G401 (cell line): ENCODE measurements at regions not wholly inside any gene's neighbourhood (a gene's known extent, or its start where the extent isn't known, plus 50 kb on each side); places are given as distances from the start of the nearest gene placed in this dataset.

ENCODE experiments used
- DNase-seq: peaks from one replicate; pipeline ENCODE4 v3.0.0-alpha.2; 2015; ENCODE audit warnings: low spot score
- in situ Hi-C: cut with HindIII; loops from 2 replicates; pipeline ENCODE4 v1.10.0; 2016; ENCODE audit warnings: low sequenced_read_pairs, mixed read lengths

DNA sequence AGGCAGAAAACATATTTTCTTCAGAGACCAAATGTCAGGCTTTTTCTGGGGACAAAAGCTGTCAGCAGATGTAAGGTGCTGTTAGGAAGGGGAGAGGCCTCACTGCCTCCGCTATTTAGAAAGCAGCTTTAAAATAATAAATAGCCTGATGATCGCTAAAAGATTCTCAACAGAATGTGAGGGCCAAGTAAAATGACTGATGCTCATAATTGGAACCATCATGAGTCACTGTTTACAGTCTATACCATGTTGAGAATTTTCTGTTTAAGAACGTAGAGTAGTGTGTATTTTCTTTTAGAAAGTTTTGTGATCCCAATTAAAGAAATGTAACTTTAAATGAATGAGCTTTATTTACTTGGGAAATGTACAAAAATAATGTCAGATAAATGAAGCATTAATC, 220.0 kb downstream of the CLIC5 start:
- in situ Hi-C loops = no loop called here
- no peak for DNase-seq

DNA sequence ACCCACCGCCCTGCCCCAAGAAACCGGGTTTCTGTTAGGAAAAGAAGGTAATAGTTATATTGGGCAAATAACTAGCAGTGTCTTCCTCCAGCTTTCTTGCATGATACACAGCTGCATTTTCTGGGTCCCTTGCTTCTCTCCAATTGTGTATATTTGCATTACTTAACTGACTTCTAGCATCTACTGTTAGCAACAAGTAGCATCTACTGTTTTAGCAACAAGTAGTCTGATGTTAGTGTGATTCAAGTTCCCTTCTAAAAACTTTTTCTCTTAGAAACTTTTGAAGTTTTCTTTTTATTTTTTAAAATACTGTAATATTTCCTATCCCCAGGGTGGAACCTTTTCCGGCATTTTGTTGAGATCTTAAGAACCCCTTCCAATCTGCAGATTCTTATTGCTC, 221.2 kb downstream of the CLIC5 start:
- in situ Hi-C loops = no loop called here

DNA sequence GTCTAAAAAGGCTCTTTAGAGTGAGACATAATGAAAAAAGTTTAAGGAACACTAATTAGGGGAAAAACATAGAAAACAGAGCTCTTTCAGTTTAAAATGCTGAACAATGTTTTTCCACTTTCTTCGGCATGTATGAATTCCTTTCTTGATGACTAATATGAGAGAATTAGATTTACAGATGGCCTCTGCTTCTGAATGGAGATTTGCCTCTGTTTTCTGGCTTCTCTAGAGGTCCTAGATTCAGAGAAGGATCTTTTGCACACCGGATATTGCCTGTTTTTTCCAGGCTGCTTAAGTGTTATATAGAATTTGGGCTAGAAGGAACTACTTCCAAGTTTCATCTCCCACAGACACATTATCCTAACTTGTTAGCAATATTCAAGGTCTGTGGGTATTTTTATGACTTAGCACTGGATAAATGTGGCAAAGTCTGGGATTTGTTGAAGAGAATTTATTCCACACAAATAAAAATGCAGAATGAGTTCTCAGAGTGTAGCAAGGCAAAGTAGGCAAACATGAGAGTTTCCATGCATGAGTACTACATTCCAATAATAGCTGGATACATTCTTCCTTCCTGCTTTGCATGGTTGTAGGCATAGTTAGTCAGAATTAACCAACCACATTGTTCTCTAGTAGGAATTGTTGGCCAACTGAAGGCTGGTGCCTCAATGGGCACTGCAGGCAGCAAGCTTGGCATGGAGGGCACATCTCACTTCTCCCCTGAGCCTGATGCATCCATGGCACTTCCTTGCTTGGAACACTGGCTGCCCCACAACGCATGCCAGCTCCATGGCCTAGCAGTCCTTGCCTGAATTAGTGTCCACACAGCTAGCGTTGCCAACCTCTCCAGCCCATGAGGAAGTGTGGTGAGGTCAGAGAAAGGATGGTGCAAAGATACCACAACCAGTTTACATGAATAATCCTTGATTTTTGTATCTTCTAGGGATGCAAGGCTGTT, 224.2 kb downstream of the CLIC5 start:
- no peak for DNase-seq
- in situ Hi-C loops = no loop called here

More for the DNA sequence above, 221.2 kb downstream of the CLIC5 start:
- DNase-seq = no peak

DNA sequence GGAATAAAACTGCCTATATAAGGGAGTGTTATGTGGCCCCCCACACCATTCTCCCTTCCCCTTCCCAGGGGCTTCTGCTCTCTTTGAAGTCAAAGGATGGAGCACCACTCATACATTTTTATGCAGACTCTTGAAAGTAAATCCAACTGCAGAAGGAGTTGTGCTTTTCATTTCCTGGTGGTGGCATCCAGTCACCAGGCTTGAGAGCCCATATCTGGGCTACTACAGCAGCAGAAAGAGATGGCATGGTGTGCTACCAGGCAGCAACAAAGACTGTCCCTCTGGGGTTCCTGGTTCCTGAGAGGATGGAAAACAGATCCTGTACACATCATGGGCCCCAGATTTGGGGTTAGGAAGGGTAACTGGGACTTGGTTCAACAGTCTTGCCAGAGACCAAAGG, 226.4 kb downstream of the CLIC5 start:
- DNase-seq = no peak
- in situ Hi-C loops = no loop called here

DNA sequence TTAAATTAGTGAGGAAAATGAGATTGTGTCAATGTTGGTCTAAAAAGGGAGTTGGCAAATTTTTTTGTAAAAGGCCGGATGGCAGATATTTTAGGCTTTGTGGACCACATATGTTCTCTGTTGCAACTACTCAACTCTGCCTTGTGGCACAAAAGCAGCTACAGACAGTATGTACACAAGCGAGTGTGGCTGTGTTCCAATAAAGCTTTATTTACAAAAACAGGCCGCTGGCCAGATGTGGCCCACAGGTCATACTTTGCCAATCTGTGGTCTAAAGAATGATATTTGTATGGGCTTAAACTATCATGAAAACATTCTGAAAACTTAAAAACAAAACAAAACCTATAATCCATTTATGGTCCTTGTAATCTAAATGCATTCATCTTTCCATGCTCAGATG, 228.3 kb downstream of the CLIC5 start:
- in situ Hi-C loops = no loop called here
- no peak for DNase-seq

DNA sequence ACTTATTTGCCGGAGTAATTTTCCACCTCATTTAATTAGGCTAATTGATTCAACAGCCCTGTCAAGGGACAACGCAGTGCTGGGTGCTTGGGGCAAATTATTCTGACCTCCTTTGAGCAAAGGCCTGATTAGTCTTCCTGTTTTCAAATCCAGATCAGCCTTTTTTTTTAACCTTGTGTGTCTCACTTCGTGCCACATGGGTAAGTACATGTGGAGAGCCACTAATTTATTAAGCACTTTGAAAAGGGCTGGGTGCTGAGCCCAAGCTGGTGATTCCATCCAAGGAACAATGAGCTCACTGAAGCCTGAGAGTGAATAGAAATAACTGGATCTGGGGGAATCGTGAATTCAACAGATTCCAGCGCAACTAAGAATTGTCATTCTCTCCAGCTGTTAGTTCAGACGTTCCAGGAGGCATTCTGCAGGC, 229.3 kb downstream of the CLIC5 start:
- DNase-seq = peak; percentile 11
- in situ Hi-C loops = no loop called here

DNA sequence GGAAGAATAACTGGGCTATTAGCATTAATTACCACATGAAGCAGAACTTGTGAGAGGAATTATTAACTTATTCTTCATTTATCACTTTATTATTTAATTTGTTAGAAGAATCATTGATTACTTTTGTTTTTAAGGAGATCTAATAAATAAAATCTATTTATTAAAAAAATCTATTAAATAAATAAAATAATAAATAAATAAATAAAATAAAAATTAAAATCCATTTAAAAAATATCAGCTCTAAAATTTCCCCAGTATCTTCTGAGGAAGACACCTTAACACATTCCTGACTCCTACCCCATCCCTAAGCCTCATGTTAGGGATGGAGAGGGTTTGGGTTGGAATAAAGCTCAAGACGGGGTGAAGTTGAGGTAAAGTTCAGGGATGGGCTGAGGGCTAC, 231.4 kb downstream of the CLIC5 start:
- in situ Hi-C loops = no loop called here
- DNase-seq = no peak

DNA sequence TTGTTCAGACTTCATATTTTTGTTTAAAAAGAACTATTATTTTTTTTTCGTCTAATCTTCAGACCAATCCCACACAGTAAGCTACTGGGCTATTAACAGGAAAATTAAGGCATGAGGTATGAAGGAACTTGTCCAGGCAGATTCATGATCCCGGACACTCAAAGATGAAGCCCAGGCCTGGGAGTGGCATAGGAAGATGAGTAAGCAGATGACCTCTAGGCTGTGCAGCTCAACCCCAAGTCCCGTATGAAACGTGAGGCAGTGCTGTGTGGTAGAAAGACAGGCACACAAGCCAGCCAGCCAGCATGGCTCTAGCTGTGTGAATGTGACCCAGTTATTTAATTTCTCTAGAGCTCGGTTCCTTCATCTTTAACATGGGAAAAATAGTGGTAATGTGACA, 231.9 kb downstream of the CLIC5 start:
- in situ Hi-C loops = no loop called here
- no peak for DNase-seq

DNA sequence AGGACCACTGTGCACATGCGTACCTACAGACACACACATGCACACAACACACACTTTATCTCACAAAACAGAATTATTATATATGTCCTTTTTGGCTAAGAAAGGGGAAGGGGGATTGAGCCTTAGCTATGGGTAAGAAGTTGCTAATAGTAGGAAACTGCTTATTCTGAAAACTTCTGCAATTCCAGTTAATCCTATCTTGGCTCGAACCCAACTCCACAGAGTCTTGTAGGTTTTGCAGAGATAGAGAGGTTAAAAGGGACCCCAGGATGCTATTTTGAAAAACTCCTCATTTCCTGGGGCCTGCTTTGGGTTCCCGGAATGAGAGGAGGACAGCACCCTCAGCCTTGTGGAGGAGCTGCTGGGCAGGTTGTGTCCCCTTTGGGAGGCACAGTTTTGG, 233.8 kb downstream of the CLIC5 start:
- in situ Hi-C loops = no loop called here

DNA sequence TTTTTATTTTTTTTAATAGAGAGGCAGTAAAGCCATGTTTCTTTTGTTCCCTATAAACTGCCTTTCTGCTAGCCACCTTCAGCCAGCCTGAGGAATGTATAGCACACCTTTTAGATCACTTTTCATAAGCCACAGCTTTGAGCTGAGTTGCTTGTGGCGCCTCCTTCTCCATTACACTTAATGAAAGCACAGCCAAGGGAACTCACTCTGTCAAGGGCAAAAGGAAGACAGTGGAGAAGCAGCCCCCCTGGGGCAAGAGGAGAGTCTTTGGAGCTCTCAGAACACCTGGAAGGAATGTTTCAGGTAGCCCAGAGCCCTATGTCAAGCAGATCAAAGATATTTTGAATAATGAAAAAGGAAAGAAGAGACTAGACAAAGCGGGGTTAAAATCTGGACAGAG, 235.1 kb downstream of the CLIC5 start:
- DNase-seq = no peak
- in situ Hi-C loops = no loop called here

More for the DNA sequence above, 233.8 kb downstream of the CLIC5 start:
- DNase-seq = no peak

DNA sequence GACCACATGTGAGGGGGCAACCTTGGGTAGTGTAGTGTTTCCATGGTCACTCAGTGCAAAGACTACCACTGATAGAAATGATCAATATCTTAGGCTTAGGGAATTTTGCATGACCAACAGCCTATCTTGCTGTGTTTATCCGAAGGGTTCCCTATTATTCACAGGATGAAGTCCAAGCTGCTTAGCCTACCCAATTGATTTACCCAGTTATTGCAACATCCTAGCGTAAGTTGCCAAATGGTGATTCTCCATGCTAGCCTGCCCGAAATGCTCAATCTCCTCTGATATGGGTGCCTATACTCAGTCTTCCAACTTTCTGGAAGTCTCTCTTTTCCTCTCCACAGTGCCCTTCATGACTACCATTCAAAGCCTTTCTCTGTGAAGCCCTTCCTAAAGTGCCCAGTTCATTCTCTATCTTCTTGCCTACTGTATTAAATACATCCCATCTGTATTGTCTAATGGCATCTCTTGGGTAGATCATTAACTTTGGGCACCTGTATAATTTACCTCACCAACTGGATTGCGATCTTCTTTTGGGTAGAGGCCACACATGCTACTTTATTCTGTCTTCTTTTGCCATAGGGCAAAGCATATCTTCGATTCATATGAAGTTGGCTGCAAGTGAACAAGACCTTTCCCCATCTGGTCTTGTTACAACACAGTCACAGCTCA, 240.5 kb downstream of the CLIC5 start:
- in situ Hi-C loops = no loop called here
- DNase-seq = no peak

DNA sequence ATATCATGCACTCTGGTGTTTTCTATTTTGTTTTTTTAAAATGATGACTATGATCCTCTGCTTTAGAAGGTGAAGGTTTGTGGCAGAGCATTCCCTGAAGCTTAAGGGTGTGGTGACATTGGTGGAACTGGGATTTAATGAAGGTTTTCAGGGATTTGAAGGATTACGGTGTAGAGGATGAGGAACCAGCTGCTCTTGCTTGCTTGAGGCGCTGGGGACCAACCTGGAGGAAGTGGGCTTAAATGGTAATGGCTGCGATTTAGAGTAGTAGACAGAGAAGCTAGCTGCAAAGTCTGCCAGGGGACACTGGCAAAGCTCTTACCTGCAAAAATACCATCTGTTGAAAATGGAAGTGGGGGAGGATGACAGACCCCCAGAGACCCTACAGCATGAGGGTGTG, 241.8 kb downstream of the CLIC5 start:
- in situ Hi-C loops = no loop called here
- DNase-seq = no peak

DNA sequence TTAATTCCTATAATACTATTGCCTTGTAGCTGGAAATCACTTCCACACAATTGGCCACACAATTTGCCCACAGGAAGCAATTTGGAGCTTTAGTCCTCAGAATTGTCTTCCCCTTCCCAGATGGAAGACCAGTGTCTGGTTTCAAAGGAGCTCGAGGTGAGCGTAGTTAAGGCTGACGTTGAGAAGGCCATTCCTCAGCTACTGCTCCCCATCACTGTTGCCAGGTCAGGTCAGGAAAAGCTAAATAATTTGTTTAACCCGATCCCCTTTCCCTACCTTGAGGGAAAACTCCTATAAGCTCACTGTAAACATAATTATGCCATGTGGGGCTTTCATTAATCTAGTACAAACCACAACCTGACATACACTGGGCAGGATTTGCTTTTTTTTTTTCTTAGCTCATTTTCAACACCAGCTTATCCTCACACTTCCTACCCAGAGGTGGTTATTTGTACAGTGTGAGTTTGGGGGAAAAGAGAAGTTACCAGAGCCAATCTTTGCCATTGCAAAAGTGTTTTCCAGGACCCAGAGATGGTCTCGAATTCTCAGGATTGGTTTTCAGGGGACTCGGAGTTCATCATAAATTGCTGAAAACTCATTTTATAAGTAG, 242.7 kb downstream of the CLIC5 start:
- in situ Hi-C loops = no loop called here
- DNase-seq = no peak

DNA sequence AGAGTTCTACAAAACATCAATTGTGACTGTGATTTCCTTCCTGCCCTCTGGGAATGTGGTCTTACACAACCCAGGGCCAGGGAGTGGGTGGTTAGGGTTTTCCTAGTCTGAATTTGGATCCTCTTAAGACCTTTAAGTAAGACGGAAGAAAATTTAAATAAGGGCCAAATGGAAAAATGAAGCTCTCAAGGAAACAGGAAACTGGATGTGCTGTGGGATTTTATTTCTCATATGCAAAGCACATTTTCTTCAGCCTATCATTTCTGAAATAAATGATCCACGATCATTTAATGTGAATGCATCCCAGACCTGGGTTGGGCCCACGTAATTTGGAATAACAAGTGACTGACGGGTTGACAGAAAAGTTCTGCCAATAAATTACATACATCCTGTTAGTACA, 243.6 kb downstream of the CLIC5 start:
- no peak for DNase-seq
- in situ Hi-C loops = no loop called here

DNA sequence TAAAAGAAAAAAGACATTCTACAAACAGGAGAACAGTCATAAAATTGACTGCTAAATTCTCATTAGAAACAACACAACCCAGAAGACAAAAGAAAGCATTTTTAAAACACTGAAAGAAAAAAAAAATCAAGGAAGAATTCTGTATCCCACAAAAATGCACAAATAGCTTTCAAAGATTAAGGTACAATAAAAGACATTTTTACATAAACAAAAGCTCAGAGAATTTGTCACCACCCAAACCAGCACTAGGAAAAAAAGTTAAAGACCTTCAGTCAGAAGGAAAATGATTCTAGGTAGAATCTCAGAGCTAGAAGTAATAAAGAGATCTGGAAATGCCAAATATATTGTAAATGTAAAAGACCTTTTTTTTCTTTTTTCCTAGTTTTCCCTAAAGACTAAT, 252.4 kb downstream of the CLIC5 start:
- in situ Hi-C loops = no loop called here
- DNase-seq = no peak

DNA sequence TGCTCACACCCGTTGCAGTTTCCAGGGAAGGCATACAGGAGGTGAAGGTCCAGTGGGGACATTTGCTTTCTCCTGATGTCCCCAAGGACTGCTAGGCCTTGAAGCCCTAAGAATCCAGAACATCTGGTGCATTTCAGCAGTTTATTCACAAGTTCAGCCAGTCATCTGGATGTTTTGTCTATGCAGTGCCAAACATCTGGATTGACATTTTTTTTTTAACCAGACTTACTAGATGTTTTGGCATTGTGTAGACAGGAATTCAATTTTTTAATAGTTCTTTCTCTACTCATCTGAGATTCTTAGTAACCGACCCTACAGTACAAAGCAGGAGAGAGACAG, 256.2 kb downstream of the CLIC5 start:
- in situ Hi-C loops = no loop called here
- no peak for DNase-seq

DNA sequence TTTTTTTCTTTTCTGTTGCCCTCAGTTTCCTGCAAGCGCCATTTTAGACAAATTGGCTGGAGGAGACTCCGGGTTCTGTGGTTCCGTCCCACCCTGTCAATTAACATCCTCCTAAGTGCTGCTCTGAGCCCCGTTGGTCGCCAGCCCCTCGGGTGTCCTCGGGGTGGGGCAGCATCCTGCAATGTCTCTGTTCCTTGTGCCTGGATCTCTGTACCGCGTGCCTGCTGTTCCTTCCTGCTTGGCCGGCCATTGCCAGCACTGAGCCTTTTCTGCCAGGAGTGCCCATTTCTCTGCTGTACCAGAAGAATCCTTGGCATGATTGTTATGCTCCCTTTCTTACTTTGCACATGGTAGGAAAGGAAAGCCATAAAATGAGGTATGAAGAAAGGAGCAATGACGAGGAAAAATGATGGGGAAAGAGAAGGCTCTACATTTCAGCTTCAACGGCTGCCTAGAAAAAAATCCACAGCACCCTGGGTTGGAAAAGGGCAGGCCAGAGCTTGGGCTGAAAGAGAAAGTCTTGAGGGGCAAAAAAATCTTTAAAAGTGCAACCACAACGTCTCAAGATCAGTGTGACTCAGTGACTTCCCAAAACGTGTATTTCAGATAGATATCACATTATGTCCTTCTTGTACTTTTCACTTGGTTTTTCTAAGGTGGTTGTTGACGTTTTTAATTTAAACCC, 256.7 kb downstream of the CLIC5 start:
- in situ Hi-C loops = no loop called here
- no peak for DNase-seq

DNA sequence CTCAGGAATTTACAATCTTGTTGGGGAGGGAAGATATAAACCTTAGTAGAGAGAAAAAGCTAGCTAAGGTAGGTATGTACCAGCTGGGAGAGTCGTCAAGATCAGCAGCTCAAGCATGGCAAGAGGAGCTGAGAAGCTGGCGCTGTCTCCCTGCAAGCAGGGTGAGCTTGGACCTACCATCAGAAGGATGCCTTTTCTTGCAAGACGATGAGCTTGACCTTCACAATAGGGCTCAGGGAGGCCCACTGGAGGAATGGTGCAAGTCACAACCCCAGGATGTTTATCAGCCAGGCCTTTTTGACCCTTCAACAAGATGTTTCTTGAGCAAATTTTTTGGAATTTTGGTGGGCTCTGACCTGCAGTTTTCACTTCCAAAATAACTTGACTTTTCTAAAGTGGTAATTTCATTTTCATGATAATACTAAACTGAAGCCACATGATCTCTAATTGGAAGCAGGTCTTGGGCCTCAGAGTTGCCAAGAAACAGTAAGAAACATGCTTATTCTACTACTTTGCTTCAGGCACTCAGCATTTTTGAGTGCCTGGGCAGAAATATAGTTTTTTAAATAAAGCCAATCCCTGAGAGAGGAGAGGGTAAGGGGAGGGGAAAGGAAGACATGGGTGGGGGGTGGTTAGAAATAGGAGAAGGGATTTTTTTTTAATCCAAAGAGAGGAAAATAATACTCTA, 258.1 kb downstream of the CLIC5 start:
- in situ Hi-C loops = no loop called here
- no peak for DNase-seq

DNA sequence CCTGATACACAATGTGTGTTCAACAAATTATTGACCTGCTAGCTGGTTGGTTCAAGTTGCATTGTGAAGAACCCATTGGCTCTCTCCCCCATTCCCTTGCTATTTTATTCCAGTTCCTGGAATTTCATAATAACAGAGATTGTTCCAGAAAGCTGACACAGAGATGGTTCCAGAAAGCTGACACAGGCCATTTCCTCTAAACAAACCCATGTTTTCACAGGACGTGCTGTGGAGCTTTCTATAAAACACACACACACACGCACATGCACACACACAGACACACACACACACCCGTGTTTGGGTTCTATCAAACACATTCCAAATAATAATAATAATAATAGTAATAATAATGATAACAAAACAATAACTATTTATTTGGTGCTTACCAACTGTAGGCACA, 259.1 kb downstream of the CLIC5 start:
- no peak for DNase-seq
- in situ Hi-C loops = no loop called here
